GM12878 (cell line): ENCODE measurements at regions not wholly inside any gene's neighbourhood (a gene's known extent, or its start where the extent isn't known, plus 50 kb on each side); places are given as distances from the start of the nearest gene placed in this dataset.

ENCODE experiments used
- ATAC-seq: fragments of 200-7000 bp; cut with Tn5 transposase; 3 replicates; pipeline ENCODE4 v1.9.1; 2020; ENCODE audit warnings: mild to moderate bottlenecking, moderate library complexity
- BruUV-seq: library from RNA; stranded (reverse); fragments of 400-500 nt; replicated peaks from 2 replicates; lab custom pipeline; 2021; lab: Mats Ljungman, UMichigan
- CTCF ChIA-PET: fragments of 300-600 bp; sonication (Branson Sonifier 250); formaldehyde crosslinking; extraction: SDS; loops from one replicate; lab custom pipeline; 2021; ENCODE audit warnings: inconsistent platforms; lab: Yijun Ruan, JAX
- POLR2A ChIA-PET: fragments of 350-600 bp; formaldehyde crosslinking; extraction: SDS; loops from one replicate; lab custom pipeline; 2021; ENCODE audit warnings: inconsistent platforms; lab: Charles Lee
- RAD21 ChIA-PET: fragments of 300-600 bp; sonication (Branson Sonifier 250); formaldehyde crosslinking; loops from one replicate; lab custom pipeline; 2023; ENCODE audit warnings: antibody characterized with exemption; ENCODE audit not compliant: unreplicated experiment; lab: Charles Lee
- SMC1A ChIA-PET: fragments of 300-600 bp; sonication (Branson Sonifier 250); formaldehyde crosslinking; loops from one replicate; lab custom pipeline; 2023; ENCODE audit not compliant: unreplicated experiment, uncharacterized antibody; lab: Charles Lee
- DNase-seq: peaks from one replicate; pipeline ENCODE4 v3.0.0-alpha.2; 2011; ENCODE audit warnings: low read depth, low spot score
- FAIRE-seq: peaks from 3 replicates; lab custom pipeline; 2011; peaks lifted over from hg19 to GRCh38; lab: Jason Lieb, UNC
- H2AFZ ChIP-seq: 2 replicates; pipeline ENCODE4 v1.6.0; 2011; ENCODE audit warnings: low read depth, low read length, control low read depth; ENCODE audit not compliant: control insufficient read depth
- H3K27ac ChIP-seq: 2 replicates; pipeline ENCODE4 v1.5.1; 2011; ENCODE audit warnings: control low read depth; ENCODE audit not compliant: control insufficient read depth, insufficient read depth
- H3K27me3 ChIP-seq, 2 experiments: replicated peaks in 1 of 2; 2 replicates each; pipeline versions ENCODE4 v1.6.0 to v1.6.1; 2011; ENCODE audit warnings: low read length in 1 of 2; ENCODE audit not compliant: control insufficient read depth in 2 of 2, insufficient read depth in 2 of 2
- H3K36me3 ChIP-seq, 2 experiments: 2 replicates each; pipeline ENCODE4 v1.5.1; 2011; ENCODE audit warnings: low read length in 1 of 2; ENCODE audit not compliant: control insufficient read depth in 2 of 2, insufficient read depth in 2 of 2
- H3K4me1 ChIP-seq: 2 replicates; pipeline ENCODE4 v1.6.1; 2011; ENCODE audit warnings: mild to moderate bottlenecking, low read length, moderate library complexity, mixed read lengths; ENCODE audit not compliant: control insufficient read depth, insufficient read depth
- H3K4me2 ChIP-seq: 2 replicates; pipeline ENCODE4 v1.6.0; 2011; ENCODE audit warnings: control low read depth; ENCODE audit not compliant: control insufficient read depth, insufficient read depth
- H3K4me3 ChIP-seq: fragments of 200-600 bp; sonication (generic); 2 replicates; pipeline ENCODE4 v1.5.1; 2016
- H3K79me2 ChIP-seq: 2 replicates; pipeline ENCODE4 v1.6.0; 2011; ENCODE audit warnings: low read length; ENCODE audit not compliant: control insufficient read depth, insufficient read depth
- H3K9ac ChIP-seq: 2 replicates; pipeline ENCODE4 v1.8.0; 2011; ENCODE audit warnings: low read length, control low read depth, mixed read lengths; ENCODE audit not compliant: control insufficient read depth, insufficient read depth
- H3K9me3 ChIP-seq: replicated peaks from 3 replicates; pipeline ENCODE4 v1.5.1; 2011; ENCODE audit warnings: mild to moderate bottlenecking, low read length; ENCODE audit not compliant: control insufficient read depth, insufficient read depth
- H4K20me1 ChIP-seq: 2 replicates; pipeline ENCODE4 v1.6.0; 2011; ENCODE audit not compliant: control insufficient read depth, insufficient read depth
- ASH2L ChIP-seq: fragments of 300-600, 200-600 bp; sonication (generic); IDR thresholded peaks from 2 replicates; pipeline ENCODE4 v1.6.1; 2017; ENCODE audit warnings: low read depth, mild to moderate bottlenecking, borderline replicate concordance
- ATF7 ChIP-seq: fragments of 450-650 bp; IDR thresholded peaks from 2 replicates; pipeline ENCODE4 v1.6.1; 2016; ENCODE audit warnings: low read depth, mild to moderate bottlenecking
- BMI1 ChIP-seq: fragments of 450-650 bp; IDR thresholded peaks from 2 replicates; pipeline ENCODE4 v1.6.1; 2016; ENCODE audit warnings: mild to moderate bottlenecking, moderate library complexity, borderline replicate concordance
- GATAD2B ChIP-seq: fragments of 450-650 bp; conservative IDR thresholded peaks from 2 replicates; pipeline ENCODE4 v1.6.1; 2017; ENCODE audit warnings: low read depth, mild to moderate bottlenecking, moderate library complexity
- IRF4 ChIP-seq: IDR thresholded peaks from 2 replicates; pipeline ENCODE4 v1.6.1; 2011; ENCODE audit warnings: low read depth, low read length
- NFIC ChIP-seq: IDR thresholded peaks from 2 replicates; pipeline ENCODE4 v1.6.1; 2012; ENCODE audit warnings: low read depth, mild to moderate bottlenecking, inconsistent platforms, low read length, moderate library complexity
- NFYA ChIP-seq: IDR thresholded peaks from 2 replicates; pipeline ENCODE4 v1.6.1; 2011; ENCODE audit warnings: low read depth, mild to moderate bottlenecking, low read length, improper control_type of control experiment, borderline replicate concordance
- NR2C1 ChIP-seq: fragments of 450-650 bp; IDR thresholded peaks from 2 replicates; pipeline ENCODE4 v1.6.1; 2017; ENCODE audit warnings: antibody characterized with exemption, mild to moderate bottlenecking, moderate library complexity
- NR2F1 ChIP-seq: fragments of 450-650 bp; conservative IDR thresholded peaks from 2 replicates; pipeline ENCODE4 v1.6.1; 2017; ENCODE audit warnings: mild to moderate bottlenecking
- PAX5 ChIP-seq: IDR thresholded peaks from 2 replicates; pipeline ENCODE4 v1.6.1; 2011; ENCODE audit warnings: low read depth, low read length, borderline replicate concordance
- RELA ChIP-seq: fragments of 450-650 bp; IDR thresholded peaks from 2 replicates; pipeline ENCODE4 v1.8.0; 2014; ENCODE audit warnings: borderline replicate concordance; ENCODE audit not compliant: partially characterized antibody
- RELB ChIP-seq: fragments of 450-650 bp; IDR thresholded peaks from 2 replicates; pipeline ENCODE4 v1.6.1; 2017; ENCODE audit warnings: low read depth, mild to moderate bottlenecking, moderate library complexity
- SPI1 ChIP-seq: IDR thresholded peaks from 2 replicates; pipeline ENCODE4 v1.6.1; 2011; ENCODE audit warnings: low read depth, mild to moderate bottlenecking, low read length, moderate library complexity, borderline replicate concordance; ENCODE audit not compliant: insufficient read depth
- SRF ChIP-seq, 2 experiments: IDR thresholded peaks; 2 replicates each; pipeline ENCODE4 v1.6.1; 2011; ENCODE audit warnings: low read depth in 2 of 2, low read length in 2 of 2, mild to moderate bottlenecking in 1 of 2, moderate library complexity in 1 of 2
- TCF12 ChIP-seq: IDR thresholded peaks from 2 replicates; pipeline ENCODE4 v1.6.1; 2011; ENCODE audit warnings: low read depth, mild to moderate bottlenecking, low read length
- TCF3 ChIP-seq: IDR thresholded peaks from 2 replicates; pipeline ENCODE4 v1.6.1; 2012; ENCODE audit warnings: low read depth, mild to moderate bottlenecking, low read length, borderline replicate concordance; ENCODE audit not compliant: insufficient read depth
- WGBS: methylation state at CpG from one replicate; pipeline ENCODE4 v1.1.6; 2016; ENCODE audit warnings: low lambda C conversion rate; ENCODE audit not compliant: insufficient replicate concordance, insufficient coverage; ENCODE audit errors: missing lambda C conversion rate; 5-methylcytosine and 5-hydroxymethylcytosine counted together
- in situ Hi-C: fragments of 300-500 bp; cut with MboI; formaldehyde crosslinking; loops from 9 replicates; pipeline ENCODE4 v1.14.3; 2018; ENCODE audit warnings: mixed read lengths
- intact Hi-C: fragments of 100-400 bp; cut with micrococcal nuclease; formaldehyde crosslinking; loops from one replicate; pipeline ENCODE4 v1.14.2; 2022; ENCODE audit not compliant: unreplicated experiment
- TF ChIP-seq, protein P1 (sequence below): fragments of 450-650 bp; IDR thresholded peaks from 2 replicates; pipeline ENCODE4 v1.6.1; 2017; ENCODE audit warnings: mild to moderate bottlenecking, moderate library complexity
- TF ChIP-seq, protein P2 (sequence below): fragments of 150-350 bp; IDR thresholded peaks from 2 replicates; pipeline ENCODE4 v1.6.1; 2016; ENCODE audit warnings: low read depth, low read length

- 89% methylated on average over 5 of the region's 5 CpGs for WGBS
- in situ Hi-C loops: no loop called here
- ChIA-PET CTCF (no interaction called here), RAD21 (no interaction called here), POLR2A (no interaction called here), SMC1A (no interaction called here)
- Histone ChIP-seq H3K4me3 (no peak overlapping the region), H3K79me2 (no peaks in the 10 kb centered on the region), H3K9ac (no peak overlapping the region), H4K20me1 (no peaks in the 10 kb centered on the region), H3K4me2 (no peak overlapping the region), H3K36me3 (no peaks in the 10 kb centered on the region), H3K9me3 (no peaks in the 10 kb centered on the region), H2AFZ (no peak overlapping the region), H3K27me3 (no peaks in the 10 kb centered on the region), H3K4me1 (no peaks in the 10 kb centered on the region; the same call in 1 of the 2 replicates), H3K27ac (no peak overlapping the region)
- DNase-seq (no peak), FAIRE-seq (no peak), ATAC-seq (no peak)
- BruUV-seq: no TSS peak
- intact Hi-C loops: no loop called here
- TF ChIP-seq SRF (IDR thresholded peaks at IDR 0.05; ENCODE audit: low read depth in 2 of 2, low read length in 2 of 2) (no peak), RELA (no peak), NFYA (no peak), NR2F1 (no peak), RELB (no peak), BMI1 (no peak), IRF4 (no peak), GATAD2B (no peak), ASH2L (no peak), NFIC (no peak), ATF7 (no peak), TCF12 (no peak), TCF3 (no peak), PAX5 (no peak), SPI1 (no peak), NR2C1 (no peak)
- TF ChIP-seq, protein P1, sequence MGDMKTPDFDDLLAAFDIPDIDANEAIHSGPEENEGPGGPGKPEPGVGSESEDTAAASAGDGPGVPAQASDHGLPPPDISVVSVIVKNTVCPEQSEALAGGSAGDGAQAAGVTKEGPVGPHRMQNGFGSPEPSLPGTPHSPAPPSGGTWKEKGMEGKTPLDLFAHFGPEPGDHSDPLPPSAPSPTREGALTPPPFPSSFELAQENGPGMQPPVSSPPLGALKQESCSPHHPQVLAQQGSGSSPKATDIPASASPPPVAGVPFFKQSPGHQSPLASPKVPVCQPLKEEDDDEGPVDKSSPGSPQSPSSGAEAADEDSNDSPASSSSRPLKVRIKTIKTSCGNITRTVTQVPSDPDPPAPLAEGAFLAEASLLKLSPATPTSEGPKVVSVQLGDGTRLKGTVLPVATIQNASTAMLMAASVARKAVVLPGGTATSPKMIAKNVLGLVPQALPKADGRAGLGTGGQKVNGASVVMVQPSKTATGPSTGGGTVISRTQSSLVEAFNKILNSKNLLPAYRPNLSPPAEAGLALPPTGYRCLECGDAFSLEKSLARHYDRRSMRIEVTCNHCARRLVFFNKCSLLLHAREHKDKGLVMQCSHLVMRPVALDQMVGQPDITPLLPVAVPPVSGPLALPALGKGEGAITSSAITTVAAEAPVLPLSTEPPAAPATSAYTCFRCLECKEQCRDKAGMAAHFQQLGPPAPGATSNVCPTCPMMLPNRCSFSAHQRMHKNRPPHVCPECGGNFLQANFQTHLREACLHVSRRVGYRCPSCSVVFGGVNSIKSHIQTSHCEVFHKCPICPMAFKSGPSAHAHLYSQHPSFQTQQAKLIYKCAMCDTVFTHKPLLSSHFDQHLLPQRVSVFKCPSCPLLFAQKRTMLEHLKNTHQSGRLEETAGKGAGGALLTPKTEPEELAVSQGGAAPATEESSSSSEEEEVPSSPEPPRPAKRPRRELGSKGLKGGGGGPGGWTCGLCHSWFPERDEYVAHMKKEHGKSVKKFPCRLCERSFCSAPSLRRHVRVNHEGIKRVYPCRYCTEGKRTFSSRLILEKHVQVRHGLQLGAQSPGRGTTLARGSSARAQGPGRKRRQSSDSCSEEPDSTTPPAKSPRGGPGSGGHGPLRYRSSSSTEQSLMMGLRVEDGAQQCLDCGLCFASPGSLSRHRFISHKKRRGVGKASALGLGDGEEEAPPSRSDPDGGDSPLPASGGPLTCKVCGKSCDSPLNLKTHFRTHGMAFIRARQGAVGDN: no peak
- TF ChIP-seq, protein P2, sequence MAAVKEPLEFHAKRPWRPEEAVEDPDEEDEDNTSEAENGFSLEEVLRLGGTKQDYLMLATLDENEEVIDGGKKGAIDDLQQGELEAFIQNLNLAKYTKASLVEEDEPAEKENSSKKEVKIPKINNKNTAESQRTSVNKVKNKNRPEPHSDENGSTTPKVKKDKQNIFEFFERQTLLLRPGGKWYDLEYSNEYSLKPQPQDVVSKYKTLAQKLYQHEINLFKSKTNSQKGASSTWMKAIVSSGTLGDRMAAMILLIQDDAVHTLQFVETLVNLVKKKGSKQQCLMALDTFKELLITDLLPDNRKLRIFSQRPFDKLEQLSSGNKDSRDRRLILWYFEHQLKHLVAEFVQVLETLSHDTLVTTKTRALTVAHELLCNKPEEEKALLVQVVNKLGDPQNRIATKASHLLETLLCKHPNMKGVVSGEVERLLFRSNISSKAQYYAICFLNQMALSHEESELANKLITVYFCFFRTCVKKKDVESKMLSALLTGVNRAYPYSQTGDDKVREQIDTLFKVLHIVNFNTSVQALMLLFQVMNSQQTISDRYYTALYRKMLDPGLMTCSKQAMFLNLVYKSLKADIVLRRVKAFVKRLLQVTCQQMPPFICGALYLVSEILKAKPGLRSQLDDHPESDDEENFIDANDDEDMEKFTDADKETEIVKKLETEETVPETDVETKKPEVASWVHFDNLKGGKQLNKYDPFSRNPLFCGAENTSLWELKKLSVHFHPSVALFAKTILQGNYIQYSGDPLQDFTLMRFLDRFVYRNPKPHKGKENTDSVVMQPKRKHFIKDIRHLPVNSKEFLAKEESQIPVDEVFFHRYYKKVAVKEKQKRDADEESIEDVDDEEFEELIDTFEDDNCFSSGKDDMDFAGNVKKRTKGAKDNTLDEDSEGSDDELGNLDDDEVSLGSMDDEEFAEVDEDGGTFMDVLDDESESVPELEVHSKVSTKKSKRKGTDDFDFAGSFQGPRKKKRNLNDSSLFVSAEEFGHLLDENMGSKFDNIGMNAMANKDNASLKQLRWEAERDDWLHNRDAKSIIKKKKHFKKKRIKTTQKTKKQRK: no peak
Observed at GRCh38 chr22:22389467-22389866, 119.1 kb downstream of the ZNF280B start.
